ENCODE measurements at regions not wholly inside any gene's neighbourhood (a gene's known extent, or its start where the extent isn't known, plus 50 kb on each side); places are given as distances from the start of the nearest gene placed in this dataset.
"Not testable (repeated sequence)": the region's sequence is repeated elsewhere in the genome, so short reads cannot be mapped to it uniquely, and the experiment has no call there.

DNA sequence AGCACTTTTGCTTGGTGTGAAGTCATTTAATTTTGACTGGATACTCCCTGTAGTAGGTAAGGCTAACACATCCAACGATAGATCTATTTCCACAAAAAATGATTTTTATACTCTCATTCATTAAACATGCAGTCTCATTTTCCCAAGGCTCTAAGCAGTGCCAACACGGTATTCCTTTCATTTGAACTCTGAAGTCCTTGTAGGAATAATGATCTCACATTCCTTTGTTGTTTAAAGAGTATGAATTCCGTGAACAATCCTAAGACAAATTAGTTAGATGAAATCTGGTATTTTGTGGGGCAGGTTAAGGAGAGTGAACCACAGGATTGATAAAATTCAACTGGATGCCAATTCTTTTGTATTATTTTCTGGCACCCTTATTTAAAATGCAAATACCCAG lies 66.6 kb downstream of the LACC1 start:
- FAIRE-seq = no peak
- WGBS, 3 donors = 78 to 87% (median 85%) methylated on average over 3 of the region's 3 CpGs
- Histone ChIP-seq H3K27me3 (ENCODE audit: control insufficient read depth in 3 of 3, insufficient read depth in 3 of 3, low read length in 3 of 3) (no peaks in the 10 kb centered on the region), H3K36me3 (ENCODE audit: control insufficient read depth in 3 of 3, insufficient read depth in 2 of 3, low read depth in 1 of 3, low read length in 3 of 3) (no peaks in the 10 kb centered on the region), H3K4me1 (ENCODE audit: control insufficient read depth in 3 of 3, insufficient read depth in 2 of 3, low read depth in 1 of 3, low read length in 2 of 3) (no peaks in the 10 kb centered on the region), H3K27ac (ENCODE audit: low read depth in 1 of 3, low read length in 2 of 3) (no peak overlapping the region), H3K9me3 (ENCODE audit: control insufficient read depth in 2 of 2, insufficient read depth in 1 of 2, low read depth in 1 of 2, low read length in 1 of 2) (peaks cover 0 to 7% of the 10 kb centered on the region in 2 donors), H3K4me3 (ENCODE audit: low read depth in 1 of 3, low read length in 3 of 3) (no peak overlapping the region)
- no peak for DNase-seq

DNA sequence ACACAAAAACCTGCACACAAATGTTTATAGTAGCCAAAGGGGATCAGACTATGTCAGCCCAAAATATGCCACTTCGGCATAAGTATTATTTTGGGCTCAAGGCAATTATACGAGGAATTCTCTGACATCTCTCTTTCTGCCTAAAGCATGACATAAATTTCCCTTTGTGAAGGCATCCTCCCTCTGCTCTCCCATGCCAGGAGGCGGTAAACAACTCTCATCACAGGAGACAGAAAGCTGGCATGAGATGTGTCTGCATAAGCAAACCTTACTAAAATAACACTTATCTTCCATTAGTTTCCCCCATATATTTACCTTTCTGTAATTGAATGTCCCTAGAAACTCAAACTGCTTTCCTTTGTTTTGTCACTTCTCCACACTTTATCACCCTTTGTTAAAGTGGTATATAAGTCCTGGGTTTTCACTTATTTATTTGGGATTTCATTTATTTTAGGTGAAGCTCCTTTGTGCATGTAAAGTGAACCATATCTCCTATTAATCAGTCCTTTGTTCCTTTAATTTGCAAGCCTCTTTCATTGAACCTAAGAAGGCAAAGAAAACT lies 68.3 kb downstream of the LACC1 start:
- no peak for DNase-seq
- Histone ChIP-seq H3K4me1 (ENCODE audit: control insufficient read depth in 3 of 3, insufficient read depth in 2 of 3, low read depth in 1 of 3, low read length in 2 of 3) (no peaks in the 10 kb centered on the region), H3K27me3 (ENCODE audit: control insufficient read depth in 3 of 3, insufficient read depth in 3 of 3, low read length in 3 of 3) (no peaks in the 10 kb centered on the region), H3K36me3 (ENCODE audit: control insufficient read depth in 3 of 3, insufficient read depth in 2 of 3, low read depth in 1 of 3, low read length in 3 of 3) (no peaks in the 10 kb centered on the region), H3K9me3 (ENCODE audit: control insufficient read depth in 2 of 2, insufficient read depth in 1 of 2, low read depth in 1 of 2, low read length in 1 of 2) (peaks cover 0 to 7% of the 10 kb centered on the region in 2 donors), H3K4me3 (ENCODE audit: low read depth in 1 of 3, low read length in 3 of 3) (no peak overlapping the region), H3K27ac (ENCODE audit: low read depth in 1 of 3, low read length in 2 of 3) (no peak overlapping the region)
- FAIRE-seq = no peak
- 89 to 95% (median 93%) methylated on average over 3 of the region's 3 CpGs for WGBS, 3 donors

DNA sequence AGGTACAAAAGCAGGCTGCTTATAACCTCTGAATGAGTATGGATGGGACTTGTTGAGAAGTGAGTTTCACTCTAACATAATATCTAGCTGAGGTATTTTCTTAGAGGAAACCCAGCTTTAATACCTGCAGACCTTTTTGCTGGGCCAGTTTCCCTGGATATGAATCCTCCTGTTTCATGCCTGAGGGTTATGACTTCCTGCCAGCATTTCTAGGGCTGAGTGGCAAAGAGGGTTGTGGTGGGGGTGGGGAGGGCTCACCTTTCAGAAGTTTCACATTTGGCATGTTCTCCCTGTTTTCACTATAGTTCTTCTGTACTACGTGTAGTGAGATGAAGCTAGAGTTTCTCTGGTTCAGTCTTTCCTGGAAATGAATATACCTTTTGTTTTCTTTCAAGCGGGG lies 73.7 kb downstream of the LACC1 start:
- WGBS, 3 donors = 65 to 69% (median 66%) methylated on average over 2 of the region's 2 CpGs
- Histone ChIP-seq H3K36me3 (ENCODE audit: control insufficient read depth in 3 of 3, insufficient read depth in 2 of 3, low read depth in 1 of 3, low read length in 3 of 3) (no peaks in the 10 kb centered on the region), H3K9me3 (ENCODE audit: control insufficient read depth in 2 of 2, insufficient read depth in 1 of 2, low read depth in 1 of 2, low read length in 1 of 2) (no peaks in the 10 kb centered on the region), H3K4me3 (ENCODE audit: low read depth in 1 of 3, low read length in 3 of 3) (no peak overlapping the region), H3K27ac (ENCODE audit: low read depth in 1 of 3, low read length in 2 of 3) (no peak overlapping the region), H3K4me1 (ENCODE audit: control insufficient read depth in 3 of 3, insufficient read depth in 2 of 3, low read depth in 1 of 3, low read length in 2 of 3) (no peaks in the 10 kb centered on the region), H3K27me3 (ENCODE audit: control insufficient read depth in 3 of 3, insufficient read depth in 3 of 3, low read length in 3 of 3) (peaks cover 0 to 3% (median 0%) of the 10 kb centered on the region in 3 donors)
- FAIRE-seq = no peak
- DNase-seq = no peak

DNA sequence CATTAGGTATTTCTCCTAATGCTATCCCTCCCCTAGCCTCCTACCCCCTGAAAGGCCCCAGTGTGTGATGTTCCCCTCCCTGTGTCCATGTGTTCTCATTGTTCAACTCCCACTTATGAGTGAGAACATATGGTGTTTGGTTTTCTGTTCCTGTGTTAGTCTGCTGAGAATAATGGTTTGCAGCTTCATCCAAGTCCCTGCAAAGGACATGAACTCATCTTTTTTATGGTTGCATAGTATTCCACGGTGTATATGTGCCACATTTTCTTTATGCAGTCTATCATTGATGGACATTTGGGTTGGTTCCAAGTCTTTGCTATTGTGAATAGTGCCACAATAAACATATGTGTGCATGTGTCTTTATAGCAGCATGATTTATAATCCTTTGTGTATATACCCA lies 77.3 kb downstream of the LACC1 start:
- not testable (repeated sequence) for H3K36me3 ChIP-seq (ENCODE audit: control insufficient read depth in 3 of 3, insufficient read depth in 2 of 3, low read depth in 1 of 3, low read length in 3 of 3); H3K4me1 ChIP-seq (ENCODE audit: control insufficient read depth in 3 of 3, insufficient read depth in 2 of 3, low read depth in 1 of 3, low read length in 2 of 3); H3K27ac ChIP-seq (ENCODE audit: low read depth in 1 of 3, low read length in 2 of 3); H3K4me3 ChIP-seq (ENCODE audit: low read depth in 1 of 3, low read length in 3 of 3); H3K27me3 ChIP-seq (ENCODE audit: control insufficient read depth in 3 of 3, insufficient read depth in 3 of 3, low read length in 3 of 3); H3K9me3 ChIP-seq (ENCODE audit: control insufficient read depth in 2 of 2, insufficient read depth in 1 of 2, low read depth in 1 of 2, low read length in 1 of 2); FAIRE-seq; DNase-seq
- WGBS, 3 donors = 89 to 100% (median 96%) methylated on average over 1 of the region's 1 CpG

GRCh38 chr13:43959291-43959690 lies 79.6 kb downstream of the LACC1 start:
- H3K4me1 ChIP-seq (ENCODE audit: control insufficient read depth in 3 of 3, insufficient read depth in 2 of 3, low read depth in 1 of 3, low read length in 2 of 3) = no peaks in the 10 kb centered on the region
- H3K9me3 ChIP-seq (ENCODE audit: control insufficient read depth in 2 of 2, insufficient read depth in 1 of 2, low read depth in 1 of 2, low read length in 1 of 2) = no peaks in the 10 kb centered on the region
- DNase-seq = no peak
- no peaks in the 10 kb centered on the region for H3K27me3 ChIP-seq (ENCODE audit: control insufficient read depth in 3 of 3, insufficient read depth in 3 of 3, low read length in 3 of 3)
- no peak overlapping the region for H3K4me3 ChIP-seq (ENCODE audit: low read depth in 1 of 3, low read length in 3 of 3)
- WGBS, 3 donors = 71 to 93% (median 91%) methylated on average over 2 of the region's 2 CpGs
- H3K27ac ChIP-seq (ENCODE audit: low read depth in 1 of 3, low read length in 2 of 3) = no peak overlapping the region
- FAIRE-seq = no peak
- no peaks in the 10 kb centered on the region for H3K36me3 ChIP-seq (ENCODE audit: control insufficient read depth in 3 of 3, insufficient read depth in 2 of 3, low read depth in 1 of 3, low read length in 3 of 3)

- FAIRE-seq = no peak
- no peak overlapping the region for H3K4me3 ChIP-seq (ENCODE audit: low read depth in 1 of 3, low read length in 3 of 3)
- no peak overlapping the region for H3K27ac ChIP-seq (ENCODE audit: low read depth in 1 of 3, low read length in 2 of 3)
- WGBS, 3 donors = 89 to 94% (median 89%) methylated on average over 4 of the region's 4 CpGs
- no peaks in the 10 kb centered on the region for H3K4me1 ChIP-seq (ENCODE audit: control insufficient read depth in 3 of 3, insufficient read depth in 2 of 3, low read depth in 1 of 3, low read length in 2 of 3)
- no peaks in the 10 kb centered on the region for H3K36me3 ChIP-seq (ENCODE audit: control insufficient read depth in 3 of 3, insufficient read depth in 2 of 3, low read depth in 1 of 3, low read length in 3 of 3)
- no peaks in the 10 kb centered on the region for H3K9me3 ChIP-seq (ENCODE audit: control insufficient read depth in 2 of 2, insufficient read depth in 1 of 2, low read depth in 1 of 2, low read length in 1 of 2)
- DNase-seq = no peak
- H3K27me3 ChIP-seq (ENCODE audit: control insufficient read depth in 3 of 3, insufficient read depth in 3 of 3, low read length in 3 of 3) = no peaks in the 10 kb centered on the region
These were observed 82.2 kb downstream of the LACC1 start for GRCh38 chr13:43961909-43962308.

DNA sequence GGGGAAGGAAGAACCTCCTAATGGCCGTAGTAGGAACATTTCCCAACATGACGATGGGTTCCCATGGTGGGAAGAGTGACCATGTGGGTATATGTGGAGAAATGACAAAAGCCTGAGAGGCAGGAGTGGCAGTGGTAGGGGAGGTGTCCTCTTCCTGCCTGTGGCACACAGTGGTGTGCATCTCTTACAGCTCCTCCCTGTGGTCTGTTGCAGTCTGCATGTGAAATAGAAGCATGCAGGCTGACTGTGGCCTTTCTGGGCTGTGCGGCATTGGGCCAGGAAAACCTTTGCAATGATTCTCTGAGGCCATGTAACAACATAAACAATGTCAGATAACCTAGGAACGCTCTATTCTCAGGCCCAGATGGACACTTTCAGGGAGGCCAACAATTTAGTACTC lies 84.0 kb downstream of the LACC1 start:
- FAIRE-seq = no peak
- Histone ChIP-seq H3K27me3 (ENCODE audit: control insufficient read depth in 3 of 3, insufficient read depth in 3 of 3, low read length in 3 of 3) (no peaks in the 10 kb centered on the region), H3K27ac (ENCODE audit: low read depth in 1 of 3, low read length in 2 of 3) (no peak overlapping the region), H3K4me1 (ENCODE audit: control insufficient read depth in 3 of 3, insufficient read depth in 2 of 3, low read depth in 1 of 3, low read length in 2 of 3) (no peaks in the 10 kb centered on the region), H3K4me3 (ENCODE audit: low read depth in 1 of 3, low read length in 3 of 3) (no peak overlapping the region), H3K36me3 (ENCODE audit: control insufficient read depth in 3 of 3, insufficient read depth in 2 of 3, low read depth in 1 of 3, low read length in 3 of 3) (no peaks in the 10 kb centered on the region), H3K9me3 (ENCODE audit: control insufficient read depth in 2 of 2, insufficient read depth in 1 of 2, low read depth in 1 of 2, low read length in 1 of 2) (peaks cover 0 to 4% of the 10 kb centered on the region in 2 donors)
- WGBS, 3 donors = 88 to 96% (median 95%) methylated on average over 4 of the region's 4 CpGs
- DNase-seq = no peak

GRCh38 chr13:43964698-43965458 lies 85.2 kb downstream of the LACC1 start:
- H3K36me3 ChIP-seq (ENCODE audit: control insufficient read depth in 3 of 3, insufficient read depth in 2 of 3, low read depth in 1 of 3, low read length in 3 of 3) = no peaks in the 10 kb centered on the region
- FAIRE-seq (no peak), DNase-seq (no peak)
- no peaks in the 10 kb centered on the region for H3K4me1 ChIP-seq (ENCODE audit: control insufficient read depth in 3 of 3, insufficient read depth in 2 of 3, low read depth in 1 of 3, low read length in 2 of 3)
- no peaks in the 10 kb centered on the region for H3K27me3 ChIP-seq (ENCODE audit: control insufficient read depth in 3 of 3, insufficient read depth in 3 of 3, low read length in 3 of 3)
- H3K27ac ChIP-seq (ENCODE audit: low read depth in 1 of 3, low read length in 2 of 3) = no peak overlapping the region
- peaks cover 0 to 8% of the 10 kb centered on the region in 2 donors for H3K9me3 ChIP-seq (ENCODE audit: control insufficient read depth in 2 of 2, insufficient read depth in 1 of 2, low read depth in 1 of 2, low read length in 1 of 2)
- no peak overlapping the region for H3K4me3 ChIP-seq (ENCODE audit: low read depth in 1 of 3, low read length in 3 of 3)
- WGBS, 3 donors = 81 to 91% (median 89%) methylated on average over 2 of the region's 2 CpGs

DNA sequence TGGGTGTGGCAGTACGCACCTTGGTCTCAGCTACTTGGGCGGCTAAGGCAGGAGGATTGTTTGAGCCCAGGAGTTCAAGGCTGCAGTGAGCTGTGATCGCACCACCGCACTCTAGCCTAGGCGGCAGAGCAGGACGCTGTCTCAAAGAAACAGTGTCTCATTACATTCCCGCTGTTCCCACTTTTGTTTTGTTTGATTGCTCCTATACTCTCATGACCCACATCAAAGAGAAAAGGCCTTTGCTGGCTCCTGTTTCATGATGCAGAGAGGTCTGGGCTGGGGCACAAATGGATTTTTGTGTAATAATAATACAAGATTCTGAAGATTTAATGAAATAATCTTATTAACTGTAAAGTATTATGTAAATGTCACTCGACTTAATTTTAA lies 85.7 kb downstream of the LACC1 start:
- Histone ChIP-seq H3K36me3 (ENCODE audit: control insufficient read depth in 3 of 3, insufficient read depth in 2 of 3, low read depth in 1 of 3, low read length in 3 of 3) (no peaks in the 10 kb centered on the region), H3K4me1 (ENCODE audit: control insufficient read depth in 3 of 3, insufficient read depth in 2 of 3, low read depth in 1 of 3, low read length in 2 of 3) (no peaks in the 10 kb centered on the region), H3K27me3 (ENCODE audit: control insufficient read depth in 3 of 3, insufficient read depth in 3 of 3, low read length in 3 of 3) (no peaks in the 10 kb centered on the region), H3K9me3 (ENCODE audit: control insufficient read depth in 2 of 2, insufficient read depth in 1 of 2, low read depth in 1 of 2, low read length in 1 of 2) (peaks cover 0 to 8% of the 10 kb centered on the region in 2 donors), H3K4me3 (ENCODE audit: low read depth in 1 of 3, low read length in 3 of 3) (no peak overlapping the region), H3K27ac (ENCODE audit: low read depth in 1 of 3, low read length in 2 of 3) (no peak overlapping the region)
- FAIRE-seq (no peak), DNase-seq (no peak)
- 93 to 98% (median 95%) methylated on average over 8 of the region's 8 CpGs for WGBS, 3 donors
